ENCODE measurements at regions not wholly inside any gene's neighbourhood (a gene's known extent, or its start where the extent isn't known, plus 50 kb on each side); places are given as distances from the start of the nearest gene placed in this dataset.
"Not testable (repeated sequence)": the region's sequence is repeated elsewhere in the genome, so short reads cannot be mapped to it uniquely, and the experiment has no call there.

DNA sequence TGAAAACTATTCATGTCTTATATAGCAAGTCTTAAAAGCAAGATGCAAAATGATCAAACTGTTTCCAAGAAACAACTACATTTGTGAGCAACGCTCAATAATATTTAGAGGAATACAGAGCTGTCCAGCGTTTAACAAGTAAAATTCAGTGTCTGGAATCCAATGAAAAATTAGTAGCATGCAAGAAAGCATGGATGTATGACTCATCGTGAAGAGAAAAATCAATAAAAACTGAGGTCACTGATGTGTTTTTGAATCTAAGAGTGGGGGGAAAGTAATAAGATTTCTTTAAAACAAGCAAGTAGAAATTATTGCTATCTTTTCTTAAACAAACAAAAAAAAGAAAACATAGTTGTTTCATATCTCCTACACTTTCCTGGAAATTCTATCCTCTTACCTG is 600.3 kb upstream of the GOLIM4 start:
- no peaks in the 10 kb centered on the region for H3K36me3 Mint-ChIP-seq (ENCODE audit: insufficient read depth)
- H3K9me3 Mint-ChIP-seq = peaks cover 4% of the 10 kb centered on the region
- no peaks in the 10 kb centered on the region for H3K27me3 Mint-ChIP-seq (ENCODE audit: low read depth)
- H3K4me3 Mint-ChIP-seq = no peak overlapping the region
- DNase-seq (no peak), ATAC-seq (no peak)
- H3K4me1 Mint-ChIP-seq (ENCODE audit: low read depth) = no peaks in the 10 kb centered on the region

- DNase-seq (no peak), ATAC-seq (no peak)
- no peak overlapping the region for H3K4me3 Mint-ChIP-seq
- H3K9me3 Mint-ChIP-seq = peaks cover 4% of the 10 kb centered on the region
- no peaks in the 10 kb centered on the region for H3K4me1 Mint-ChIP-seq (ENCODE audit: low read depth)
- no peaks in the 10 kb centered on the region for H3K36me3 Mint-ChIP-seq (ENCODE audit: insufficient read depth)
- no peaks in the 10 kb centered on the region for H3K27me3 Mint-ChIP-seq (ENCODE audit: low read depth)
These were observed 598.1 kb upstream of the GOLIM4 start for GRCh38 chr3:168693870-168694269.

- ATAC-seq (no peak), DNase-seq (no peak)
- no peaks in the 10 kb centered on the region for H3K36me3 Mint-ChIP-seq (ENCODE audit: insufficient read depth)
- H3K4me3 Mint-ChIP-seq = no peak overlapping the region
- peaks cover 7% of the 10 kb centered on the region for H3K9me3 Mint-ChIP-seq
- H3K27me3 Mint-ChIP-seq (ENCODE audit: low read depth) = no peaks in the 10 kb centered on the region
- no peaks in the 10 kb centered on the region for H3K4me1 Mint-ChIP-seq (ENCODE audit: low read depth)
These were observed 592.5 kb upstream of the GOLIM4 start for GRCh38 chr3:168688267-168688666.

DNA sequence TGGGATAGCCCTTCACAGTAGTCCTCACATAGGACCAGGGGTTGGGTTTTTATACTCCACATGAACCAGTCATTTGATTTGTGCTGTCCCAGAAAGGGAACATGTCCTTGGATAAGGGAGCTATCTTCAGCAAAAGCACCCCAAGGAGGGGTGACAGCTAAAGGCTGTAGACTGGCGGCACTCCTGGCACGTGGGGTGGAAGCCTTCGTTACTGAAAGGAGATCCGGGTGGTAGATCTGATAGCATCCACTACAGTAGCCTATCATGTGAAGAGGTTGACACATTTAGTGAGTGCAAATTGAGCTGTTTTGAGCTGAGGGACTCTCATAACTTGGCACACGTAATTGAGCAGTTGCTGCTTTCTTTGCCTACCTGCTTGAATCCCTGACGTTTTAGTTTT is 588.8 kb upstream of the GOLIM4 start:
- H3K4me1 Mint-ChIP-seq (ENCODE audit: low read depth) = no peaks in the 10 kb centered on the region

DNA sequence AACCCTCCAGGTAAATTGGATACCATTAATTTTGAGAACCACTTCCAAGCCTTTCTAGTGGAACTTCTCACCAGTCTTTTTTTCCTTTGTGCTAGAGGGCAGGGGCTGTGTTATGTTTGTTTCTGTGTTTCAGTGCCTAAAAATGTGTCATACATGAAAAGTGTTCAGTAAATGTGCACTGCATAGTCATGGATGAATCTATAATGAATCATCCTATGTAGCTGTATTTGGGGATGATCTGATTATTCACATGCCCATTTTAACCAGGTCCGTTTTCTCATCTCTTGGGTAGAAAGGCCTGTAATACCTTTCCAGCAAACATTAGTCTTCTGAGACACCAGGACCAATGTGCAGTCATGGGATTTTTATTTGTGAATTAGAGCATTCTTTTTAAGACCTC is 583.0 kb upstream of the GOLIM4 start:
- no peak for DNase-seq
- ATAC-seq = no peak
- Mint-ChIP-seq H3K27me3 (ENCODE audit: low read depth) (no peaks in the 10 kb centered on the region), H3K9me3 (peaks cover 8% of the 10 kb centered on the region), H3K4me1 (ENCODE audit: low read depth) (no peaks in the 10 kb centered on the region), H3K36me3 (ENCODE audit: insufficient read depth) (no peaks in the 10 kb centered on the region), H3K4me3 (no peak overlapping the region)

More for the DNA sequence above, 588.8 kb upstream of the GOLIM4 start:
- DNase-seq (no peak), ATAC-seq (no peak)
- peaks cover 12% of the 10 kb centered on the region for H3K9me3 Mint-ChIP-seq
- no peaks in the 10 kb centered on the region for H3K36me3 Mint-ChIP-seq (ENCODE audit: insufficient read depth)
- H3K4me3 Mint-ChIP-seq = no peak overlapping the region
- no peaks in the 10 kb centered on the region for H3K27me3 Mint-ChIP-seq (ENCODE audit: low read depth)

DNA sequence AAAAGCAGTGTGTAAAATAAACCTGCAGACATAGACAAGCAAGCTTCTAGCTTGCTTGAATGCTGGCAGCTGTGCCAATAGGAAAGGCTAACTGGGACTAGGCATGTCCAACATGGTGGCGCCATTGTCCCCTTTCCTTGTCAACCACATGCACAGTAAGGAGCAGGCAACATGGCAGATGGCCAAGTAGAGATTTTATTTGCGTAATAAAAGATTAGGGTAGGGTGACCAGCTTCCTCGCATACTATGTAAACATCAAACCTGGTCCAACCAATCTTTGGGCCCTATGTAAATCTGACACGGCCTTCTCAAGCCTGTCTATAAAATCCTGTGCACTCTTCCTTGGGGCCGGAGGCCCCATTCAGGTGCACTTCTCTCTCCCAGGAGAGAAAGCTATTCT is 575.4 kb upstream of the GOLIM4 start:
- H3K36me3 Mint-ChIP-seq (ENCODE audit: insufficient read depth) = no peaks in the 10 kb centered on the region
- peaks cover 3% of the 10 kb centered on the region for H3K9me3 Mint-ChIP-seq
- DNase-seq (no peak), ATAC-seq (no peak)
- H3K4me1 Mint-ChIP-seq (ENCODE audit: low read depth) = no peaks in the 10 kb centered on the region
- H3K4me3 Mint-ChIP-seq = no peak overlapping the region
- H3K27me3 Mint-ChIP-seq (ENCODE audit: low read depth) = no peaks in the 10 kb centered on the region

GRCh38 chr3:168660879-168661657 is 565.3 kb upstream of the GOLIM4 start:
- DNase-seq; H3K4me1 Mint-ChIP-seq (ENCODE audit: low read depth); H3K27me3 Mint-ChIP-seq (ENCODE audit: low read depth); H3K36me3 Mint-ChIP-seq (ENCODE audit: insufficient read depth); H3K4me3 Mint-ChIP-seq; H3K9me3 Mint-ChIP-seq; ATAC-seq: not testable (repeated sequence)

DNA sequence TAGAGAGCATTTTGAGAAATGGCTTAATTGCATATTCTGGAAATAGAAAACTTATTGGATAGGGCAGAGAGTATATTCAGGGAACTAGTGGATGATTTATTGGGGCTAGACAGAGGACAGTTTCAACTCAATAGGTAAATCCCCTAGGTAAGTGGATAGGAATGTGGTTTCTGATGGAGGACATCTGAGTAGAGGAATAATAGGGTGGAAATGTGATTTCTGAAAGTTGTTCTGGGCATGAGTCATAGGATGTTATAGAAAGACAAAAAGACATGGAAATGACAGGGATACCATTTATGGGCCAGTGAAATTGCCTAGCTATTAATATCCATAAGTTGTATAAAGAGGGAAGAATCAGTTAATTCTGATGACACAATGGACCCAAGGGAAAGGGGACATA is 563.3 kb upstream of the GOLIM4 start:
- Mint-ChIP-seq H3K4me1 (ENCODE audit: low read depth) (no peaks in the 10 kb centered on the region), H3K36me3 (ENCODE audit: insufficient read depth) (no peaks in the 10 kb centered on the region), H3K9me3 (peaks cover 6% of the 10 kb centered on the region), H3K4me3 (no peak overlapping the region), H3K27me3 (ENCODE audit: low read depth) (no peaks in the 10 kb centered on the region)
- ATAC-seq (no peak), DNase-seq (no peak)

DNA sequence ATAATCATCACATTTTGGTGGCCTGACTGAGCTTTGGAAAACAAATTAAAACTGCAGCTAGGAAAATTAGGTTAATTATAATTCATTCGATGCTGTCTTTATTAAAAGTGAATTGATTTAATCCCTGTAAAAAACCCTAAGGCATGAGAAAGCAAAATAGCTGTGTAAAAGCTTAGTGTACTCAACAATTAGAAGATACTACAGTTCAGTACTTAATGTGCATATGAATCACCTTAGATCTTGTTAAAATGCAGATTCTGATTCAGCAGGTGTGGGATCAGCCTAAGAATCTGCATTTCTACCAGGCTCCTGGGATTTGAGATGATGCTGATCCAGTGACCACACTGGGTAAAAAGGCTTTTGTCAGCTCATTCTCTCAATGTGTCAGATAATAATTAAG is 559.9 kb upstream of the GOLIM4 start:
- no peaks in the 10 kb centered on the region for H3K4me1 Mint-ChIP-seq (ENCODE audit: low read depth)
- H3K36me3 Mint-ChIP-seq (ENCODE audit: insufficient read depth) = no peaks in the 10 kb centered on the region
- H3K9me3 Mint-ChIP-seq = no peaks in the 10 kb centered on the region
- ATAC-seq = no peak
- H3K27me3 Mint-ChIP-seq (ENCODE audit: low read depth) = no peaks in the 10 kb centered on the region
- no peak for DNase-seq
- no peak overlapping the region for H3K4me3 Mint-ChIP-seq

DNA sequence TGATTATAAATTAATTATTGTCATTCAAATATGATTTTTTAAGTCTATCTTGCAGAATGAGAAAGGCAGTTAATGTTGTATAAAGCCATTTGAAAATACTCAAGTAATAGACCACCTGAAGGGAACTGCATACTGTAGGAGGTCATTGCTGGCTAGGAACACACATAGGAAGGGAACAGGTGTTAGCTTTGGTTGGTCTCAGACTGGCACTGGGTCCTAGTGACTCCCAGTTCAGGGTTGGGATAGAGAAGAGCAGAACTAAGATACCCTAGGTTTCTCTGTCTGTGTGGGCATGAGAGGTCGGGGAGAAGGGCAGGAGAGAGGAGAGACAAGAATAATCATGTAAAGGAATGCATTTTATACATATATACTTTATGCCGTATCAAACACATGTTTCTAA is 559.0 kb upstream of the GOLIM4 start:
- Mint-ChIP-seq H3K4me1 (ENCODE audit: low read depth) (no peaks in the 10 kb centered on the region), H3K36me3 (ENCODE audit: insufficient read depth) (no peaks in the 10 kb centered on the region), H3K4me3 (no peak overlapping the region), H3K27me3 (ENCODE audit: low read depth) (no peaks in the 10 kb centered on the region), H3K9me3 (peaks cover under 1% of the 10 kb centered on the region)
- no peak for ATAC-seq
- no peak for DNase-seq

DNA sequence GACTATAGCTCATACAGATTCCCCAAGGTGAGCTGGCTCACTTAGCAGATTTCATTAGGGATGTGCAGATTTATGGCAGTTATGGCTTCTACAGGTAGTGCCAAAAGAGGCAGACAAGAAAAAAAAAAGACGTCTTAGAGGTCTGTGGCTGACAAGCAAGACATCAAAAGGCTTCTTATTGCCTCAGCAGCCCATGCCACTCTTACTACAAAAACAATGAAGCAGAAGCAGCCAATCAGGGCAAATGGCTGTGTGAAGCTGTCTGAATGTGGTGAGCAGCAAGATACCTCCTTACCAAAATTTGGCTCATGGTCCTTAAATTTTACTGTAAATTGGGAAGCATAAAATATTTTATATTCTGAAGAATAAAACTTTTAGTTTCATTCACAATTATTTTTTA is 557.5 kb upstream of the GOLIM4 start:
- Mint-ChIP-seq H3K9me3 (peaks cover 3% of the 10 kb centered on the region), H3K4me1 (ENCODE audit: low read depth) (no peaks in the 10 kb centered on the region), H3K27me3 (ENCODE audit: low read depth) (no peaks in the 10 kb centered on the region), H3K36me3 (ENCODE audit: insufficient read depth) (no peaks in the 10 kb centered on the region), H3K4me3 (no peak overlapping the region)
- ATAC-seq = no peak
- DNase-seq = no peak

- Mint-ChIP-seq H3K27me3 (ENCODE audit: low read depth) (no peaks in the 10 kb centered on the region), H3K9me3 (peaks cover 3% of the 10 kb centered on the region), H3K4me1 (ENCODE audit: low read depth) (no peaks in the 10 kb centered on the region), H3K36me3 (ENCODE audit: insufficient read depth) (no peaks in the 10 kb centered on the region), H3K4me3 (no peak overlapping the region)
- ATAC-seq (no peak), DNase-seq (no peak)
These were observed 552.6 kb upstream of the GOLIM4 start for GRCh38 chr3:168648321-168648720.

GRCh38 chr3:168647582-168647981 is 551.9 kb upstream of the GOLIM4 start:
- no peak overlapping the region for H3K4me3 Mint-ChIP-seq
- no peaks in the 10 kb centered on the region for H3K27me3 Mint-ChIP-seq (ENCODE audit: low read depth)
- no peaks in the 10 kb centered on the region for H3K4me1 Mint-ChIP-seq (ENCODE audit: low read depth)
- H3K9me3 Mint-ChIP-seq = peaks cover 3% of the 10 kb centered on the region
- DNase-seq = no peak
- H3K36me3 Mint-ChIP-seq (ENCODE audit: insufficient read depth) = no peaks in the 10 kb centered on the region
- ATAC-seq = no peak

- peaks cover 3% of the 10 kb centered on the region for H3K9me3 Mint-ChIP-seq
- H3K27me3 Mint-ChIP-seq (ENCODE audit: low read depth) = no peaks in the 10 kb centered on the region
- H3K4me3 Mint-ChIP-seq = no peak overlapping the region
- ATAC-seq = no peak
- H3K36me3 Mint-ChIP-seq (ENCODE audit: insufficient read depth) = no peaks in the 10 kb centered on the region
- DNase-seq = no peak
- H3K4me1 Mint-ChIP-seq (ENCODE audit: low read depth) = no peaks in the 10 kb centered on the region
These were observed 549.5 kb upstream of the GOLIM4 start for GRCh38 chr3:168645180-168645579.

DNA sequence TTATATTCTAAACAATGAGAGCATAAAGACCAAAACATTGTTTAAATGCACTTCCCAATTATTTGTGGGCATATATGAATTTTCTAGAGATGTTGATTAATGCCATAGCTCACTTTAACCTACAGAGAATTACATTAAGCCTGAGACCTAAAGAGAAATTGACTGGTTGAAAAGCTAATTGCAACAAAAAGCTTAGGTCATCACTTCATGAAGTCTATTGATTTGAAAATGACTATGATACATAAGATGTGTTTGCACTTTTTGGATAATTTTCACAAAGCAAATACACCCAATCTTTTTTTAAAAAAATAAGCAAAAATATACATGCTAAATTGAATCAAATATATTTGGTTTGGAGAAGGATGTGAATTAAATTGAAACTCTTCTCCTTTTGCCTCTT is 532.8 kb upstream of the GOLIM4 start:
- H3K4me1 Mint-ChIP-seq (ENCODE audit: low read depth) = no peaks in the 10 kb centered on the region
- no peak for ATAC-seq
- no peaks in the 10 kb centered on the region for H3K36me3 Mint-ChIP-seq (ENCODE audit: insufficient read depth)
- H3K9me3 Mint-ChIP-seq = no peaks in the 10 kb centered on the region
- H3K4me3 Mint-ChIP-seq = no peak overlapping the region
- no peaks in the 10 kb centered on the region for H3K27me3 Mint-ChIP-seq (ENCODE audit: low read depth)
- no peak for DNase-seq

GRCh38 chr3:168625477-168625876 is 529.8 kb upstream of the GOLIM4 start:
- no peaks in the 10 kb centered on the region for H3K27me3 Mint-ChIP-seq (ENCODE audit: low read depth)
- DNase-seq (no peak), ATAC-seq (no peak)
- H3K36me3 Mint-ChIP-seq (ENCODE audit: insufficient read depth) = no peaks in the 10 kb centered on the region
- H3K4me3 Mint-ChIP-seq = no peak overlapping the region
- H3K4me1 Mint-ChIP-seq (ENCODE audit: low read depth) = no peaks in the 10 kb centered on the region
- no peaks in the 10 kb centered on the region for H3K9me3 Mint-ChIP-seq
